Vagina (tissue), 2 donors: ENCODE measurements at regions not wholly inside any gene's neighbourhood (a gene's known extent, or its start where the extent isn't known, plus 50 kb on each side); places are given as distances from the start of the nearest gene placed in this dataset.

Experiments used
- DNase-seq, 2 donors: peaks; one replicate each; pipeline ENCODE4 v3.0.0-alpha.2; 2017; ENCODE audit errors: extremely low spot score in 2 of 2
- H3K27ac ChIP-seq: fragments of 200-600 bp; sonication (generic); one replicate; pipeline ENCODE4 v1.5.1; 2019
- H3K27me3 ChIP-seq: fragments of 200-600 bp; sonication (generic); one replicate; pipeline ENCODE4 v1.5.1; 2019
- H3K36me3 ChIP-seq, 2 donors: fragments of 200-600 bp; sonication (generic); one replicate each; pipeline ENCODE4 v1.5.1; 2017 to 2019
- H3K4me1 ChIP-seq: fragments of 200-600 bp; sonication (generic); one replicate; pipeline ENCODE4 v1.5.1; 2019
- H3K4me3 ChIP-seq, 2 donors: fragments of 200-600 bp; sonication (generic); 1 replicate in 1 of 2; 2 replicates in 1 of 2; pipeline ENCODE4 v1.5.1; 2016 to 2019
- H3K9me3 ChIP-seq: fragments of 200-600 bp; sonication (generic); one replicate; pipeline ENCODE4 v1.5.1; 2019
- POLR2A ChIP-seq, 2 donors: fragments of 450-650 bp; IDR thresholded peaks; one replicate each; pipeline ENCODE4 v1.6.1; 2017; ENCODE audit warnings: antibody characterized with exemption in 2 of 2, mild to moderate bottlenecking in 2 of 2, moderate library complexity in 2 of 2
- POLR2AphosphoS5 ChIP-seq, 2 donors: sonication (generic); formaldehyde crosslinking; IDR thresholded peaks; one replicate each; pipeline ENCODE4 v1.9.0; 2017; ENCODE audit warnings: antibody characterized with exemption in 2 of 2, mild to moderate bottlenecking in 2 of 2, low read depth in 1 of 2; ENCODE audit not compliant: insufficient read depth in 1 of 2
- intact Hi-C: fragments of 100-400 bp; cut with DNase I; formaldehyde crosslinking; loops from one replicate; pipeline ENCODE4 v1.15.1; 2023
- TF ChIP-seq, protein P1 (sequence below), 3 experiments: fragments of 450-650 bp in 2 of 3; fragments of 200-600 bp in 1 of 3; sonication (generic) in 1 of 3; IDR thresholded peaks; one replicate each; pipeline ENCODE4 v1.5.1; 2017 to 2019; ENCODE audit warnings: antibody characterized with exemption in 3 of 3, mild to moderate bottlenecking in 2 of 3, moderate library complexity in 2 of 3

DNA sequence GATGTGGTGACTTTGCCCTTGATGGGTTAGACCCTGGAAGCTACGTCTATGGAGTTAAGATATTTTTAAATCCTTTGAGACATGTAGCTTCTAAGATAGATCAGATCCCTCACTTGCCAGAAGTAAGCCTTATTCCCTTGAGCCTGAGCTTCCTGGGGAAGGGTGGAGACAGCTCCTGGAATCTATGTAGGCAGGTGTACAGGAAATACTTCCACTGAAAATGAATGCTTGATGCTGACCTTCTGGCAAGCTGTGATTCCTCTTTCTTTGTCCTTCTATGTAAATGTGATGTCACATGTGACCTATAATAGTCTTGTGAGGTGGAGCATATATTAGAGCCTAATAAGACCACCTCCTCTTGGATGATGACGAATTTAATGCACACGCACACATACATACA is 1152.0 kb upstream of the ACO1 start:
- Histone ChIP-seq H3K36me3 (no peaks in the 10 kb centered on the region), H3K27ac (no peak overlapping the region), H3K9me3 (no peaks in the 10 kb centered on the region), H3K27me3 (no peaks in the 10 kb centered on the region), H3K4me3 (no peak overlapping the region), H3K4me1 (no peaks in the 10 kb centered on the region)
- TF ChIP-seq POLR2AphosphoS5 (IDR thresholded peaks at IDR 0.05; ENCODE audit: insufficient read depth in 1 of 2, low read depth in 1 of 2) (no peak), POLR2A (IDR thresholded peaks at IDR 0.05) (no peak)
- TF ChIP-seq, protein P1, sequence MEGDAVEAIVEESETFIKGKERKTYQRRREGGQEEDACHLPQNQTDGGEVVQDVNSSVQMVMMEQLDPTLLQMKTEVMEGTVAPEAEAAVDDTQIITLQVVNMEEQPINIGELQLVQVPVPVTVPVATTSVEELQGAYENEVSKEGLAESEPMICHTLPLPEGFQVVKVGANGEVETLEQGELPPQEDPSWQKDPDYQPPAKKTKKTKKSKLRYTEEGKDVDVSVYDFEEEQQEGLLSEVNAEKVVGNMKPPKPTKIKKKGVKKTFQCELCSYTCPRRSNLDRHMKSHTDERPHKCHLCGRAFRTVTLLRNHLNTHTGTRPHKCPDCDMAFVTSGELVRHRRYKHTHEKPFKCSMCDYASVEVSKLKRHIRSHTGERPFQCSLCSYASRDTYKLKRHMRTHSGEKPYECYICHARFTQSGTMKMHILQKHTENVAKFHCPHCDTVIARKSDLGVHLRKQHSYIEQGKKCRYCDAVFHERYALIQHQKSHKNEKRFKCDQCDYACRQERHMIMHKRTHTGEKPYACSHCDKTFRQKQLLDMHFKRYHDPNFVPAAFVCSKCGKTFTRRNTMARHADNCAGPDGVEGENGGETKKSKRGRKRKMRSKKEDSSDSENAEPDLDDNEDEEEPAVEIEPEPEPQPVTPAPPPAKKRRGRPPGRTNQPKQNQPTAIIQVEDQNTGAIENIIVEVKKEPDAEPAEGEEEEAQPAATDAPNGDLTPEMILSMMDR (IDR thresholded peaks at IDR 0.05): no peak
- DNase-seq: no peak
- intact Hi-C loops: no loop called here

DNA sequence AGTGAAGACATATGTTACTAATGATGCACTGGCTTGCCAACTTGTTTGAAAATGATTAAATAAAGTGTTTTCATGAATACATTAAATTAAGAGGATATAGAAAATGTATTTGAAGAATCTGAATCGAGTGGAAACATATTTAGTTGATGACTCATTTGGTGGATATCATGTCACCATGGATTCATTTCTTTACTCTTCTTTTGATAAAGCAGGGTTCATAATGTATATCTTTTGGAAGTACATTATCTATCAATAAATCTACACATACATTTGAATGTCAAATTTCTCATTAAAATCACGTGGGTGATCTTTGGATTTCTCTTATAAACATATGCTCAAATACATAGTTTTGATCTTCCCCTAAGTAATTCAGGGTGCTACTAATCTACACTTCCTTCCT is 1148.1 kb upstream of the ACO1 start:
- H3K4me1 ChIP-seq: no peaks in the 10 kb centered on the region
- no peak overlapping the region for H3K27ac ChIP-seq
- no peaks in the 10 kb centered on the region for H3K9me3 ChIP-seq
- TF ChIP-seq POLR2AphosphoS5 (IDR thresholded peaks at IDR 0.05; ENCODE audit: insufficient read depth in 1 of 2, low read depth in 1 of 2) (no peak), POLR2A (IDR thresholded peaks at IDR 0.05) (no peak)
- TF ChIP-seq, protein P1 (IDR thresholded peaks at IDR 0.05): no peak
- H3K36me3 ChIP-seq: no peaks in the 10 kb centered on the region
- H3K27me3 ChIP-seq: no peaks in the 10 kb centered on the region
- no peak overlapping the region for H3K4me3 ChIP-seq
- no peak for DNase-seq
- intact Hi-C loops: no loop called here

DNA sequence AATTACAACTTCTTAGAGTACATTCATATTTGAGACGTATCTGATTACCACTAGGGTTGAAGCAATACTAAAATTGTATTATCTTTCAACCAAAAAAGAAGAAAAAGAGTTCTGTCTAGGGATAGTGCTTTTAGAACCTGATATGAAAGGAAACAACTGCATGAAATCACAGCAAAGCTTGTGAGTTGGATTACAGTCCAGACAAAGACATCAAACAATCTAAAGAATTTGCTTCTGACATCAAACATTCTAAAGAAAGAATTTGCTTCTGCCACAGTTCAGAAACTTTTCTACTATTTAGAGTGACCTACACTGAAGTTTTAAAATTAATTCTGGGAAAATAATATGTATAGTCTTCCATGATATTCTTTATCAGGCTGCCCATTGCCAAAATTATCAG is 1141.1 kb upstream of the ACO1 start:
- no peaks in the 10 kb centered on the region for H3K4me1 ChIP-seq
- no peak for DNase-seq
- no peak overlapping the region for H3K4me3 ChIP-seq
- TF ChIP-seq, protein P1 (IDR thresholded peaks at IDR 0.05): no peak
- TF ChIP-seq POLR2AphosphoS5 (IDR thresholded peaks at IDR 0.05; ENCODE audit: insufficient read depth in 1 of 2, low read depth in 1 of 2) (no peak), POLR2A (IDR thresholded peaks at IDR 0.05) (no peak)
- no peak overlapping the region for H3K27ac ChIP-seq
- intact Hi-C loops: no loop called here
- H3K27me3 ChIP-seq: no peaks in the 10 kb centered on the region
- H3K9me3 ChIP-seq: no peaks in the 10 kb centered on the region
- H3K36me3 ChIP-seq: no peaks in the 10 kb centered on the region

DNA sequence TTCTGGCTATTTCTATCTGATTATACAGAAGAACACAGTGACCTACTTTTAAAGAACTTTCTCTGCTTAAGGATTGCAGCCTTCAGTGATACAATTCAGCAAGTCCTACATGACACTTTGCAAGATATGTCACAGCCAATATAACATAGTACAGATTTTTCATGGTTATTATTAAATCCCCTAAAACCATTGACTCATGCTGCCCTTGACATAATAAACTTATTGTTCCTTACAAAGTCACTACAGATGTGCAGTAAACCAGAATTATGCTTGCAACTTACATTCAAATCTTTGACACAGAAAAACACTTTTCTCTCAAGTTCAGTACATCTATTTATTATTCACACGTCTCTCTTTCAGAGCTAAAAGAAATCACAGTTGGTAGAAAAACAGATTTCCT is 1136.3 kb upstream of the ACO1 start:
- no peaks in the 10 kb centered on the region for H3K9me3 ChIP-seq
- H3K27me3 ChIP-seq: no peaks in the 10 kb centered on the region
- H3K27ac ChIP-seq: no peak overlapping the region
- H3K36me3 ChIP-seq: no peaks in the 10 kb centered on the region
- intact Hi-C loops: no loop called here
- DNase-seq: no peak
- TF ChIP-seq POLR2AphosphoS5 (IDR thresholded peaks at IDR 0.05; ENCODE audit: insufficient read depth in 1 of 2, low read depth in 1 of 2): no peak
- no peak for TF ChIP-seq POLR2A (IDR thresholded peaks at IDR 0.05)
- TF ChIP-seq, protein P1 (IDR thresholded peaks at IDR 0.05): no peak
- no peak overlapping the region for H3K4me3 ChIP-seq
- no peaks in the 10 kb centered on the region for H3K4me1 ChIP-seq

DNA sequence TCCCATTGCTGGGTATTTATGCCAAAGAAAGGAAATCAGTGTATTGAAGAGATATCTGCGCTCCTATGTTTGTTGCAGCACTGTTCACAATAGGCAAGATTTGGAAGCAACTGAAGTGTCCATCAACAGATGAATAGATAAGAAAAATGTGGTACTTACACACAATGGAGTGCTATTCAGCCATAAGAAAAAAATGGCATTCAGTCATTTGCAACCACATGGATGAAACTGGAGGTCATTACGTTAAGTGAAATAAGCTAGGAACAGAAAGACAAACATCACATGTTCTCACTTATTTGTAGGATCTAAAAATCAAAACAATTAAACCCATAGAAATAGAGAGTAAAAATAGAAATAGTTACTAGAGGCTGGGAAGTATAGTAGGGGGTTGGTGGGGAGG is 1133.1 kb upstream of the ACO1 start:
- TF ChIP-seq POLR2A (IDR thresholded peaks at IDR 0.05) (no peak), POLR2AphosphoS5 (IDR thresholded peaks at IDR 0.05; ENCODE audit: insufficient read depth in 1 of 2, low read depth in 1 of 2) (no peak)
- no peaks in the 10 kb centered on the region for H3K36me3 ChIP-seq
- no peak overlapping the region for H3K4me3 ChIP-seq
- no peaks in the 10 kb centered on the region for H3K4me1 ChIP-seq
- H3K27me3 ChIP-seq: no peaks in the 10 kb centered on the region
- intact Hi-C loops: no loop called here
- H3K27ac ChIP-seq: no peak overlapping the region
- no peaks in the 10 kb centered on the region for H3K9me3 ChIP-seq
- DNase-seq: no peak
